WTC11 (cell line): ENCODE measurements at regions not wholly inside any gene's neighbourhood (a gene's known extent, or its start where the extent isn't known, plus 50 kb on each side); places are given as distances from the start of the nearest gene placed in this dataset.

Source experiments
- ATAC-seq: fragments of 200-7000 bp; cut with Tn5 transposase; 2 replicates; pipeline ENCODE4 v1.10.0; 2021; ENCODE audit warnings: mild to moderate bottlenecking, moderate library complexity
- CTCF ChIA-PET: fragments of 300-600 bp; sonication (Branson Sonifier 250); formaldehyde crosslinking; loops from one replicate; lab custom pipeline; 2021; ENCODE audit warnings: antibody characterized with exemption; lab: Charles Lee
- POLR2A ChIA-PET: fragments of 350-600 bp; sonication (Branson Sonifier 250); formaldehyde crosslinking; loops from one replicate; lab custom pipeline; 2021; ENCODE audit warnings: antibody characterized with exemption; lab: Charles Lee
- DNase-seq: peaks from one replicate; pipeline ENCODE4 v3.0.0; 2021; ENCODE audit warnings: low spot score
- H3K27ac Mint-ChIP-seq: 2 replicates; pipeline ENCODE4 v1.8.0; 2021; ENCODE audit warnings: mixed read lengths
- H3K27me3 Mint-ChIP-seq: 2 replicates; pipeline ENCODE4 v1.8.0; 2021; ENCODE audit warnings: low read depth, mild to moderate bottlenecking, moderate library complexity, mixed read lengths
- H3K36me3 Mint-ChIP-seq: 2 replicates; pipeline ENCODE4 v1.8.0; 2021; ENCODE audit warnings: mixed read lengths
- H3K4me1 Mint-ChIP-seq: 2 replicates; pipeline ENCODE4 v1.8.0; 2022; ENCODE audit warnings: mixed read lengths
- H3K4me3 Mint-ChIP-seq: 2 replicates; pipeline ENCODE4 v1.8.0; 2021; ENCODE audit warnings: mild to moderate bottlenecking, moderate library complexity, mixed read lengths
- H3K9me3 Mint-ChIP-seq: 2 replicates; pipeline ENCODE4 v1.8.0; 2021; ENCODE audit warnings: mixed read lengths
- FOXJ3 ChIP-seq: sonication (generic); formaldehyde crosslinking; IDR thresholded peaks from 2 replicates; pipeline ENCODE4 v1.9.0; 2021; ENCODE audit warnings: missing genetic modification reagents, mild to moderate bottlenecking, borderline replicate concordance
- IRF2 ChIP-seq: sonication (generic); formaldehyde crosslinking; IDR thresholded peaks from 2 replicates; pipeline ENCODE4 v1.8.0; 2022; ENCODE audit warnings: low read depth, missing genetic modification reagents, borderline replicate concordance
- MXD4 ChIP-seq: fragments of 250-450 bp; sonication (Bioruptor Pico); IDR thresholded peaks from 2 replicates; pipeline ENCODE4 v1.8.0; 2021; ENCODE audit warnings: mild to moderate bottlenecking, moderate library complexity, borderline replicate concordance
- MYBL2 ChIP-seq: sonication (generic); formaldehyde crosslinking; IDR thresholded peaks from 2 replicates; pipeline ENCODE4 v1.8.1; 2023; ENCODE audit warnings: mild to moderate bottlenecking, moderate library complexity, missing genetic modification reagents
- NR1H2 ChIP-seq: sonication (generic); formaldehyde crosslinking; IDR thresholded peaks from 2 replicates; pipeline ENCODE4 v1.9.0; 2021; ENCODE audit warnings: mild to moderate bottlenecking, moderate library complexity, missing genetic modification reagents
- NR2C2 ChIP-seq: sonication (generic); formaldehyde crosslinking; IDR thresholded peaks from 2 replicates; pipeline ENCODE4 v1.8.0; 2022; ENCODE audit warnings: mild to moderate bottlenecking, missing genetic modification reagents
- RELA ChIP-seq: sonication (generic); formaldehyde crosslinking; IDR thresholded peaks from 2 replicates; pipeline ENCODE4 v1.8.1; 2022; ENCODE audit warnings: missing genetic modification reagents, mild to moderate bottlenecking, borderline replicate concordance
- RORB ChIP-seq: fragments of 250-450 bp; sonication (Bioruptor Pico); IDR thresholded peaks from 2 replicates; pipeline ENCODE4 v1.9.0; 2021; ENCODE audit warnings: mild to moderate bottlenecking
- SP1 ChIP-seq: sonication (generic); formaldehyde crosslinking; conservative IDR thresholded peaks from 2 replicates; pipeline ENCODE4 v1.8.1; 2022; ENCODE audit warnings: missing genetic modification reagents
- ZBTB21 ChIP-seq: sonication (generic); formaldehyde crosslinking; IDR thresholded peaks from 2 replicates; pipeline ENCODE4 v1.8.1; 2023; ENCODE audit warnings: mild to moderate bottlenecking, missing genetic modification reagents, borderline replicate concordance
- TF ChIP-seq, protein P1 (sequence below): fragments of 250-450 bp; sonication (Bioruptor Pico); IDR thresholded peaks from 2 replicates; pipeline ENCODE4 v1.9.0; 2021; ENCODE audit warnings: moderate library complexity, mild to moderate bottlenecking, inconsistent platforms, borderline replicate concordance
- TF ChIP-seq, protein P2 (sequence below): sonication (generic); formaldehyde crosslinking; IDR thresholded peaks from 2 replicates; pipeline ENCODE4 v1.8.1; 2022; ENCODE audit warnings: low read depth, missing genetic modification reagents, borderline replicate concordance
- TF ChIP-seq, protein P3 (sequence below): sonication (generic); formaldehyde crosslinking; IDR thresholded peaks from 2 replicates; pipeline ENCODE4 v1.8.1; 2023; ENCODE audit warnings: mild to moderate bottlenecking, missing genetic modification reagents, moderate library complexity
- TF ChIP-seq, protein P4 (sequence below): fragments of 250-450 bp; sonication (Bioruptor Pico); IDR thresholded peaks from 2 replicates; pipeline ENCODE4 v2.1.2; 2022; ENCODE audit warnings: mild to moderate bottlenecking, moderate library complexity
- TF ChIP-seq, protein P5 (sequence below): sonication (generic); formaldehyde crosslinking; conservative IDR thresholded peaks from 2 replicates; pipeline ENCODE4 v1.8.1; 2022; ENCODE audit warnings: mild to moderate bottlenecking, missing genetic modification reagents
- TF ChIP-seq, protein P6 (sequence below): sonication (generic); formaldehyde crosslinking; IDR thresholded peaks from 2 replicates; pipeline ENCODE4 v1.8.0; 2023; ENCODE audit warnings: missing genetic modification reagents
- TF ChIP-seq, protein P7 (sequence below): sonication (generic); formaldehyde crosslinking; IDR thresholded peaks from 2 replicates; pipeline ENCODE4 v1.8.0; 2023; ENCODE audit warnings: mild to moderate bottlenecking, missing genetic modification reagents
- TF ChIP-seq, protein P8 (sequence below): sonication (generic); formaldehyde crosslinking; IDR thresholded peaks from 2 replicates; pipeline ENCODE4 v1.8.0; 2022; ENCODE audit warnings: missing genetic modification reagents
- TF ChIP-seq, protein P9 (sequence below): sonication (generic); formaldehyde crosslinking; IDR thresholded peaks from 2 replicates; pipeline ENCODE4 v1.8.1; 2023; ENCODE audit warnings: mild to moderate bottlenecking, missing genetic modification reagents, borderline replicate concordance
- TF ChIP-seq, protein P10 (sequence below): sonication (generic); formaldehyde crosslinking; IDR thresholded peaks from 2 replicates; pipeline ENCODE4 v1.8.0; 2022; ENCODE audit warnings: mild to moderate bottlenecking, missing genetic modification reagents

DNA sequence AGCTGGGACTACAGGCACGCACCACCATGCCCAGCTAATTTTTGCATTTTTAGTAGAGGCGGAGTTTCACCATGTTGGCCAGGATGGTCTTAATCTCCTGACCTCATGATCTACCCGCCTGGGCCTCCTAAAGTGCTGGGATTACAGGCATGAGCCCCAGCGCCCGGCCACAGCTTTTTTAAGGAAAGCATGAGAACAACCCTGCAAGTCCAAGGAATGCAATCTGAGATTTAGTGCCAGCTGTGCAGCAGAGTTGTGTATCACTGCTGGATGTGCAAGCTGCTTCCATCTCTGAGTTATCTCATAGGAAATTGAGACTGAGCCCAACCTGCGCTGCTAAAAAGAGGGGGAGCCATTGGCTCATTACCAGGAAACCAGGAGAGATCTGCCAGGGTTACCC lies 399.9 kb upstream of the CYRIA start:
- no peak for ATAC-seq
- Mint-ChIP-seq H3K9me3 (peaks cover 5% of the 10 kb centered on the region), H3K4me1 (peaks cover 6% of the 10 kb centered on the region), H3K36me3 (peaks cover 4% of the 10 kb centered on the region; the same call in 1 of the 2 replicates), H3K4me3 (no peak overlapping the region)
- POLR2A ChIA-PET, result no interaction called here
- CTCF ChIA-PET, result interaction anchor here (0.6 kb wide), 1 partner anchor 114 kb away, joined by 3 read pairs; no protein-coding TSS in a partner anchor
- TF ChIP-seq, protein P1, sequence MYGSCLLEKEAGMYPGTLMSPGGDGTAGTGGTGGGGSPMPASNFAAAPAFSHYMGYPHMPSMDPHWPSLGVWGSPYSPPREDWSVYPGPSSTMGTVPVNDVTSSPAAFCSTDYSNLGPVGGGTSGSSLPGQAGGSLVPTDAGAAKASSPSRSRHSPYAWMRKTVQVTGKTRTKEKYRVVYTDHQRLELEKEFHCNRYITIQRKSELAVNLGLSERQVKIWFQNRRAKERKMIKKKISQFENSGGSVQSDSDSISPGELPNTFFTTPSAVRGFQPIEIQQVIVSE, result no peak
- no peak for TF ChIP-seq RELA
- TF ChIP-seq, protein P2, sequence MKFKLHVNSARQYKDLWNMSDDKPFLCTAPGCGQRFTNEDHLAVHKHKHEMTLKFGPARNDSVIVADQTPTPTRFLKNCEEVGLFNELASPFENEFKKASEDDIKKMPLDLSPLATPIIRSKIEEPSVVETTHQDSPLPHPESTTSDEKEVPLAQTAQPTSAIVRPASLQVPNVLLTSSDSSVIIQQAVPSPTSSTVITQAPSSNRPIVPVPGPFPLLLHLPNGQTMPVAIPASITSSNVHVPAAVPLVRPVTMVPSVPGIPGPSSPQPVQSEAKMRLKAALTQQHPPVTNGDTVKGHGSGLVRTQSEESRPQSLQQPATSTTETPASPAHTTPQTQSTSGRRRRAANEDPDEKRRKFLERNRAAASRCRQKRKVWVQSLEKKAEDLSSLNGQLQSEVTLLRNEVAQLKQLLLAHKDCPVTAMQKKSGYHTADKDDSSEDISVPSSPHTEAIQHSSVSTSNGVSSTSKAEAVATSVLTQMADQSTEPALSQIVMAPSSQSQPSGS (CRISPR knock-in tag), result no peak
- TF ChIP-seq, protein P3, sequence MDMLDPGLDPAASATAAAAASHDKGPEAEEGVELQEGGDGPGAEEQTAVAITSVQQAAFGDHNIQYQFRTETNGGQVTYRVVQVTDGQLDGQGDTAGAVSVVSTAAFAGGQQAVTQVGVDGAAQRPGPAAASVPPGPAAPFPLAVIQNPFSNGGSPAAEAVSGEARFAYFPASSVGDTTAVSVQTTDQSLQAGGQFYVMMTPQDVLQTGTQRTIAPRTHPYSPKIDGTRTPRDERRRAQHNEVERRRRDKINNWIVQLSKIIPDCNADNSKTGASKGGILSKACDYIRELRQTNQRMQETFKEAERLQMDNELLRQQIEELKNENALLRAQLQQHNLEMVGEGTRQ, result no peak
- no peak for TF ChIP-seq IRF2
- no peak for TF ChIP-seq ZBTB21 (CRISPR knock-in tag)
- TF ChIP-seq, protein P4, sequence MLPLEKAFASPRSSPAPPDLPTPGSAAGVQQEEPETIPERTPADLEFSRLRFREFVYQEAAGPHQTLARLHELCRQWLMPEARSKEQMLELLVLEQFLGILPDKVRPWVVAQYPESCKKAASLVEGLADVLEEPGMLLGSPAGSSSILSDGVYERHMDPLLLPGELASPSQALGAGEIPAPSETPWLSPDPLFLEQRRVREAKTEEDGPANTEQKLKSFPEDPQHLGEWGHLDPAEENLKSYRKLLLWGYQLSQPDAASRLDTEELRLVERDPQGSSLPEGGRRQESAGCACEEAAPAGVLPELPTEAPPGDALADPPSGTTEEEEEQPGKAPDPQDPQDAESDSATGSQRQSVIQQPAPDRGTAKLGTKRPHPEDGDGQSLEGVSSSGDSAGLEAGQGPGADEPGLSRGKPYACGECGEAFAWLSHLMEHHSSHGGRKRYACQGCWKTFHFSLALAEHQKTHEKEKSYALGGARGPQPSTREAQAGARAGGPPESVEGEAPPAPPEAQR (CRISPR knock-in tag), result no peak
- TF ChIP-seq, protein P5, sequence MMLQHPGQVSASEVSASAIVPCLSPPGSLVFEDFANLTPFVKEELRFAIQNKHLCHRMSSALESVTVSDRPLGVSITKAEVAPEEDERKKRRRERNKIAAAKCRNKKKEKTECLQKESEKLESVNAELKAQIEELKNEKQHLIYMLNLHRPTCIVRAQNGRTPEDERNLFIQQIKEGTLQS (CRISPR knock-in tag), result no peak
- no peak for TF ChIP-seq MYBL2 (CRISPR knock-in tag)
- TF ChIP-seq, protein P6, sequence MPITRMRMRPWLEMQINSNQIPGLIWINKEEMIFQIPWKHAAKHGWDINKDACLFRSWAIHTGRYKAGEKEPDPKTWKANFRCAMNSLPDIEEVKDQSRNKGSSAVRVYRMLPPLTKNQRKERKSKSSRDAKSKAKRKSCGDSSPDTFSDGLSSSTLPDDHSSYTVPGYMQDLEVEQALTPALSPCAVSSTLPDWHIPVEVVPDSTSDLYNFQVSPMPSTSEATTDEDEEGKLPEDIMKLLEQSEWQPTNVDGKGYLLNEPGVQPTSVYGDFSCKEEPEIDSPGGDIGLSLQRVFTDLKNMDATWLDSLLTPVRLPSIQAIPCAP (CRISPR knock-in tag), result no peak
- TF ChIP-seq, protein P7, sequence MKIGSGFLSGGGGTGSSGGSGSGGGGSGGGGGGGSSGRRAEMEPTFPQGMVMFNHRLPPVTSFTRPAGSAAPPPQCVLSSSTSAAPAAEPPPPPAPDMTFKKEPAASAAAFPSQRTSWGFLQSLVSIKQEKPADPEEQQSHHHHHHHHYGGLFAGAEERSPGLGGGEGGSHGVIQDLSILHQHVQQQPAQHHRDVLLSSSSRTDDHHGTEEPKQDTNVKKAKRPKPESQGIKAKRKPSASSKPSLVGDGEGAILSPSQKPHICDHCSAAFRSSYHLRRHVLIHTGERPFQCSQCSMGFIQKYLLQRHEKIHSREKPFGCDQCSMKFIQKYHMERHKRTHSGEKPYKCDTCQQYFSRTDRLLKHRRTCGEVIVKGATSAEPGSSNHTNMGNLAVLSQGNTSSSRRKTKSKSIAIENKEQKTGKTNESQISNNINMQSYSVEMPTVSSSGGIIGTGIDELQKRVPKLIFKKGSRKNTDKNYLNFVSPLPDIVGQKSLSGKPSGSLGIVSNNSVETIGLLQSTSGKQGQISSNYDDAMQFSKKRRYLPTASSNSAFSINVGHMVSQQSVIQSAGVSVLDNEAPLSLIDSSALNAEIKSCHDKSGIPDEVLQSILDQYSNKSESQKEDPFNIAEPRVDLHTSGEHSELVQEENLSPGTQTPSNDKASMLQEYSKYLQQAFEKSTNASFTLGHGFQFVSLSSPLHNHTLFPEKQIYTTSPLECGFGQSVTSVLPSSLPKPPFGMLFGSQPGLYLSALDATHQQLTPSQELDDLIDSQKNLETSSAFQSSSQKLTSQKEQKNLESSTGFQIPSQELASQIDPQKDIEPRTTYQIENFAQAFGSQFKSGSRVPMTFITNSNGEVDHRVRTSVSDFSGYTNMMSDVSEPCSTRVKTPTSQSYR (CRISPR knock-in tag), result no peak
- TF ChIP-seq, protein P8, sequence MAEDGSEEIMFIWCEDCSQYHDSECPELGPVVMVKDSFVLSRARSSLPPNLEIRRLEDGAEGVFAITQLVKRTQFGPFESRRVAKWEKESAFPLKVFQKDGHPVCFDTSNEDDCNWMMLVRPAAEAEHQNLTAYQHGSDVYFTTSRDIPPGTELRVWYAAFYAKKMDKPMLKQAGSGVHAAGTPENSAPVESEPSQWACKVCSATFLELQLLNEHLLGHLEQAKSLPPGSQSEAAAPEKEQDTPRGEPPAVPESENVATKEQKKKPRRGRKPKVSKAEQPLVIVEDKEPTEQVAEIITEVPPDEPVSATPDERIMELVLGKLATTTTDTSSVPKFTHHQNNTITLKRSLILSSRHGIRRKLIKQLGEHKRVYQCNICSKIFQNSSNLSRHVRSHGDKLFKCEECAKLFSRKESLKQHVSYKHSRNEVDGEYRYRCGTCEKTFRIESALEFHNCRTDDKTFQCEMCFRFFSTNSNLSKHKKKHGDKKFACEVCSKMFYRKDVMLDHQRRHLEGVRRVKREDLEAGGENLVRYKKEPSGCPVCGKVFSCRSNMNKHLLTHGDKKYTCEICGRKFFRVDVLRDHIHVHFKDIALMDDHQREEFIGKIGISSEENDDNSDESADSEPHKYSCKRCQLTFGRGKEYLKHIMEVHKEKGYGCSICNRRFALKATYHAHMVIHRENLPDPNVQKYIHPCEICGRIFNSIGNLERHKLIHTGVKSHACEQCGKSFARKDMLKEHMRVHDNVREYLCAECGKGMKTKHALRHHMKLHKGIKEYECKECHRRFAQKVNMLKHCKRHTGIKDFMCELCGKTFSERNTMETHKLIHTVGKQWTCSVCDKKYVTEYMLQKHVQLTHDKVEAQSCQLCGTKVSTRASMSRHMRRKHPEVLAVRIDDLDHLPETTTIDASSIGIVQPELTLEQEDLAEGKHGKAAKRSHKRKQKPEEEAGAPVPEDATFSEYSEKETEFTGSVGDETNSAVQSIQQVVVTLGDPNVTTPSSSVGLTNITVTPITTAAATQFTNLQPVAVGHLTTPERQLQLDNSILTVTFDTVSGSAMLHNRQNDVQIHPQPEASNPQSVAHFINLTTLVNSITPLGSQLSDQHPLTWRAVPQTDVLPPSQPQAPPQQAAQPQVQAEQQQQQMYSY (CRISPR knock-in tag), result no peak
- no peak for TF ChIP-seq SP1 (CRISPR knock-in tag)
- TF ChIP-seq, protein P9, sequence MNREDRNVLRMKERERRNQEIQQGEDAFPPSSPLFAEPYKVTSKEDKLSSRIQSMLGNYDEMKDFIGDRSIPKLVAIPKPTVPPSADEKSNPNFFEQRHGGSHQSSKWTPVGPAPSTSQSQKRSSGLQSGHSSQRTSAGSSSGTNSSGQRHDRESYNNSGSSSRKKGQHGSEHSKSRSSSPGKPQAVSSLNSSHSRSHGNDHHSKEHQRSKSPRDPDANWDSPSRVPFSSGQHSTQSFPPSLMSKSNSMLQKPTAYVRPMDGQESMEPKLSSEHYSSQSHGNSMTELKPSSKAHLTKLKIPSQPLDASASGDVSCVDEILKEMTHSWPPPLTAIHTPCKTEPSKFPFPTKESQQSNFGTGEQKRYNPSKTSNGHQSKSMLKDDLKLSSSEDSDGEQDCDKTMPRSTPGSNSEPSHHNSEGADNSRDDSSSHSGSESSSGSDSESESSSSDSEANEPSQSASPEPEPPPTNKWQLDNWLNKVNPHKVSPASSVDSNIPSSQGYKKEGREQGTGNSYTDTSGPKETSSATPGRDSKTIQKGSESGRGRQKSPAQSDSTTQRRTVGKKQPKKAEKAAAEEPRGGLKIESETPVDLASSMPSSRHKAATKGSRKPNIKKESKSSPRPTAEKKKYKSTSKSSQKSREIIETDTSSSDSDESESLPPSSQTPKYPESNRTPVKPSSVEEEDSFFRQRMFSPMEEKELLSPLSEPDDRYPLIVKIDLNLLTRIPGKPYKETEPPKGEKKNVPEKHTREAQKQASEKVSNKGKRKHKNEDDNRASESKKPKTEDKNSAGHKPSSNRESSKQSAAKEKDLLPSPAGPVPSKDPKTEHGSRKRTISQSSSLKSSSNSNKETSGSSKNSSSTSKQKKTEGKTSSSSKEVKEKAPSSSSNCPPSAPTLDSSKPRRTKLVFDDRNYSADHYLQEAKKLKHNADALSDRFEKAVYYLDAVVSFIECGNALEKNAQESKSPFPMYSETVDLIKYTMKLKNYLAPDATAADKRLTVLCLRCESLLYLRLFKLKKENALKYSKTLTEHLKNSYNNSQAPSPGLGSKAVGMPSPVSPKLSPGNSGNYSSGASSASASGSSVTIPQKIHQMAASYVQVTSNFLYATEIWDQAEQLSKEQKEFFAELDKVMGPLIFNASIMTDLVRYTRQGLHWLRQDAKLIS (CRISPR knock-in tag), result no peak
- TF ChIP-seq, protein P10, sequence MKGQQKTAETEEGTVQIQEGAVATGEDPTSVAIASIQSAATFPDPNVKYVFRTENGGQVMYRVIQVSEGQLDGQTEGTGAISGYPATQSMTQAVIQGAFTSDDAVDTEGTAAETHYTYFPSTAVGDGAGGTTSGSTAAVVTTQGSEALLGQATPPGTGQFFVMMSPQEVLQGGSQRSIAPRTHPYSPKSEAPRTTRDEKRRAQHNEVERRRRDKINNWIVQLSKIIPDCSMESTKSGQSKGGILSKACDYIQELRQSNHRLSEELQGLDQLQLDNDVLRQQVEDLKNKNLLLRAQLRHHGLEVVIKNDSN, result no peak
- TF ChIP-seq MXD4 (CRISPR knock-in tag), result no peak
- TF ChIP-seq NR2C2 (CRISPR knock-in tag), result no peak
- no peak for TF ChIP-seq RORB (CRISPR knock-in tag)
- TF ChIP-seq FOXJ3 (CRISPR knock-in tag), result no peak
- no peak for TF ChIP-seq NR1H2
- TF ChIP-seq, all 79 proteins: peak for 0
- Mint-ChIP-seq H3K27ac (no peak overlapping the region), H3K27me3 (no peaks in the 10 kb centered on the region; the same call in 1 of the 2 replicates)
- no peak for DNase-seq
